GM18951 (cell line): ENCODE measurements at regions not wholly inside any gene's neighbourhood (a gene's known extent, or its start where the extent isn't known, plus 50 kb on each side); places are given as distances from the start of the nearest gene placed in this dataset.

Experiments used
- POLR2A ChIP-seq: IDR thresholded peaks from 4 replicates; pipeline ENCODE4 v1.6.1; 2011; ENCODE audit warnings: mild to moderate bottlenecking; ENCODE audit not compliant: insufficient read length, insufficient read depth; ENCODE audit errors: extremely low read depth
- in situ Hi-C: fragments of 300-500 bp; cut with MboI; formaldehyde crosslinking; loops from one replicate; pipeline ENCODE4 v1.12.0; 2022; ENCODE audit warnings: low sequenced_read_pairs, mixed read lengths, inconsistent platforms; ENCODE audit not compliant: unreplicated experiment

- in situ Hi-C loops: no loop called here
- TF ChIP-seq POLR2A: no peak
Observed at GRCh38 chr3:181940703-181941102, 229.0 kb downstream of the SOX2 start.

GRCh38 chr3:181941250-181941649 is 229.5 kb downstream of the SOX2 start:
- TF ChIP-seq POLR2A: no peak
- in situ Hi-C loops: no loop called here

GRCh38 chr3:181943285-181943684 is 231.6 kb downstream of the SOX2 start:
- no peak for TF ChIP-seq POLR2A
- in situ Hi-C loops: no loop called here

GRCh38 chr3:181947606-181948005 is 235.9 kb downstream of the SOX2 start:
- no peak for TF ChIP-seq POLR2A
- in situ Hi-C loops: no loop called here

- in situ Hi-C loops: no loop called here
- no peak for TF ChIP-seq POLR2A
Observed at GRCh38 chr3:181948286-181948685, 236.6 kb downstream of the SOX2 start.

GRCh38 chr3:181952221-181952620 is 240.5 kb downstream of the SOX2 start:
- no peak for TF ChIP-seq POLR2A
- in situ Hi-C loops: no loop called here

- in situ Hi-C loops: no loop called here
- TF ChIP-seq POLR2A: no peak
Observed at GRCh38 chr3:181952929-181953328, 241.2 kb downstream of the SOX2 start.

GRCh38 chr3:181955566-181955965 is 243.8 kb downstream of the SOX2 start:
- in situ Hi-C loops: no loop called here
- no peak for TF ChIP-seq POLR2A

- no peak for TF ChIP-seq POLR2A
- in situ Hi-C loops: no loop called here
Observed at GRCh38 chr3:181956122-181956521, 244.4 kb downstream of the SOX2 start.

- TF ChIP-seq POLR2A: no peak
- in situ Hi-C loops: no loop called here
Observed at GRCh38 chr3:181966393-181966792, 254.7 kb downstream of the SOX2 start.

GRCh38 chr3:181969925-181970324 is 258.2 kb downstream of the SOX2 start:
- no peak for TF ChIP-seq POLR2A

GRCh38 chr3:181971424-181971823 is 259.7 kb downstream of the SOX2 start:
- in situ Hi-C loops: no loop called here
- TF ChIP-seq POLR2A: no peak

More at GRCh38 chr3:181969925-181970324, 258.2 kb downstream of the SOX2 start:
- in situ Hi-C loops: no loop called here

- in situ Hi-C loops: no loop called here
- no peak for TF ChIP-seq POLR2A
Observed at GRCh38 chr3:181974198-181974597, 262.5 kb downstream of the SOX2 start.

- in situ Hi-C loops: no loop called here
- TF ChIP-seq POLR2A: no peak
Observed at GRCh38 chr3:181976526-181976925, 264.8 kb downstream of the SOX2 start.

- in situ Hi-C loops: no loop called here
- no peak for TF ChIP-seq POLR2A
Observed at GRCh38 chr3:181985386-181985785, 273.7 kb downstream of the SOX2 start.

- TF ChIP-seq POLR2A: no peak
Observed at GRCh38 chr3:181987736-181988135, 276.0 kb downstream of the SOX2 start.

GRCh38 chr3:181998828-181999227 is 287.1 kb downstream of the SOX2 start:
- no peak for TF ChIP-seq POLR2A
- in situ Hi-C loops: no loop called here

More at GRCh38 chr3:181987736-181988135, 276.0 kb downstream of the SOX2 start:
- in situ Hi-C loops: no loop called here
